Esophagus squamous epithelium (tissue), 4 donors: ENCODE measurements at regions not wholly inside any gene's neighbourhood (a gene's known extent, or its start where the extent isn't known, plus 50 kb on each side); places are given as distances from the start of the nearest gene placed in this dataset.

ENCODE experiments used
- POLR2A ChIP-seq, 4 donors: fragments of 450-650 bp; IDR thresholded peaks; one replicate each; pipeline ENCODE4 v1.6.1; 2017; ENCODE audit warnings: antibody characterized with exemption in 4 of 4, mild to moderate bottlenecking in 4 of 4, moderate library complexity in 3 of 4
- TF ChIP-seq, protein P1 (sequence below), 6 experiments: fragments of 450-650 bp in 4 of 6; fragments of 200-600 bp in 2 of 6; sonication (generic) in 2 of 6; IDR thresholded peaks; one replicate each; pipeline ENCODE4 v1.5.1; 2016 to 2019; ENCODE audit warnings: antibody characterized with exemption in 6 of 6, mild to moderate bottlenecking in 4 of 6, moderate library complexity in 4 of 6

- TF ChIP-seq POLR2A (IDR thresholded peaks at IDR 0.05): no peak
- TF ChIP-seq, protein P1, sequence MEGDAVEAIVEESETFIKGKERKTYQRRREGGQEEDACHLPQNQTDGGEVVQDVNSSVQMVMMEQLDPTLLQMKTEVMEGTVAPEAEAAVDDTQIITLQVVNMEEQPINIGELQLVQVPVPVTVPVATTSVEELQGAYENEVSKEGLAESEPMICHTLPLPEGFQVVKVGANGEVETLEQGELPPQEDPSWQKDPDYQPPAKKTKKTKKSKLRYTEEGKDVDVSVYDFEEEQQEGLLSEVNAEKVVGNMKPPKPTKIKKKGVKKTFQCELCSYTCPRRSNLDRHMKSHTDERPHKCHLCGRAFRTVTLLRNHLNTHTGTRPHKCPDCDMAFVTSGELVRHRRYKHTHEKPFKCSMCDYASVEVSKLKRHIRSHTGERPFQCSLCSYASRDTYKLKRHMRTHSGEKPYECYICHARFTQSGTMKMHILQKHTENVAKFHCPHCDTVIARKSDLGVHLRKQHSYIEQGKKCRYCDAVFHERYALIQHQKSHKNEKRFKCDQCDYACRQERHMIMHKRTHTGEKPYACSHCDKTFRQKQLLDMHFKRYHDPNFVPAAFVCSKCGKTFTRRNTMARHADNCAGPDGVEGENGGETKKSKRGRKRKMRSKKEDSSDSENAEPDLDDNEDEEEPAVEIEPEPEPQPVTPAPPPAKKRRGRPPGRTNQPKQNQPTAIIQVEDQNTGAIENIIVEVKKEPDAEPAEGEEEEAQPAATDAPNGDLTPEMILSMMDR (IDR thresholded peaks at IDR 0.05): peak in 2 of 6 experiments; percentile 3 to 4
Measured at GRCh38 chr2:43074592-43075053, 151.8 kb downstream of the ZFP36L2 start.
